ENCODE measurements at regions not wholly inside any gene's neighbourhood (a gene's known extent, or its start where the extent isn't known, plus 50 kb on each side); places are given as distances from the start of the nearest gene placed in this dataset.

GRCh38 chr4:22094217-22094616, 145.6 kb upstream of the KCNIP4 start:
- TF ChIP-seq REST (IDR thresholded peaks at IDR 0.05; ENCODE audit: low read depth) (no peak), CEBPB (IDR thresholded peaks at IDR 0.05) (no peak), YY1 (IDR thresholded peaks at IDR 0.05; ENCODE audit: low read depth) (no peak), RAD21 (IDR thresholded peaks at IDR 0.05; ENCODE audit: low read depth) (no peak), MAX (IDR thresholded peaks at IDR 0.05) (no peak), CREB1 (IDR thresholded peaks at IDR 0.05; ENCODE audit: low read depth) (no peak), EP300 (IDR thresholded peaks at IDR 0.05; ENCODE audit: borderline replicate concordance) (no peak), TEAD4 (IDR thresholded peaks at IDR 0.05) (no peak), FOXM1 (IDR thresholded peaks at IDR 0.05; ENCODE audit: borderline replicate concordance, low read depth) (no peak), NFIC (IDR thresholded peaks at IDR 0.05) (no peak), ZBTB7A (IDR thresholded peaks at IDR 0.05; ENCODE audit: low read depth) (no peak), TAF1 (IDR thresholded peaks at IDR 0.05; ENCODE audit: low read depth) (no peak), EGR1 (IDR thresholded peaks at IDR 0.05) (no peak), TCF12 (IDR thresholded peaks at IDR 0.05; ENCODE audit: low read depth) (no peak)

Measured in Ishikawa (cell line).